HG03139 (cell line): ENCODE measurements at regions not wholly inside any gene's neighbourhood (a gene's known extent, or its start where the extent isn't known, plus 50 kb on each side); places are given as distances from the start of the nearest gene placed in this dataset.
"Not testable (repeated sequence)": the region's sequence is repeated elsewhere in the genome, so short reads cannot be mapped to it uniquely, and the experiment has no call there.

ENCODE experiments used
- ATAC-seq: cut with Tn5 transposase; IDR thresholded peaks from one replicate; pipeline ENCODE4 v1.9.1; 2021; ENCODE audit not compliant: unreplicated experiment

- no peak for ATAC-seq
Observed at GRCh38 chr2:36235882-36236281, 119.7 kb upstream of the CRIM1 start.

GRCh38 chr2:36235426-36235825, 120.2 kb upstream of the CRIM1 start:
- ATAC-seq: no peak

- no peak for ATAC-seq
Observed at GRCh38 chr2:36223259-36223658, 132.3 kb upstream of the CRIM1 start.

- no peak for ATAC-seq
Observed at GRCh38 chr2:36222485-36222884, 133.1 kb upstream of the CRIM1 start.

GRCh38 chr2:36214691-36215090, 140.9 kb upstream of the CRIM1 start:
- ATAC-seq: no peak

GRCh38 chr2:36203366-36203765, 152.2 kb upstream of the CRIM1 start:
- ATAC-seq: no peak

- ATAC-seq: no peak
Observed at GRCh38 chr2:36197181-36197971, 158.2 kb upstream of the CRIM1 start.

- no peak for ATAC-seq
Observed at GRCh38 chr2:36193680-36194079, 161.9 kb upstream of the CRIM1 start.

- no peak for ATAC-seq
Observed at GRCh38 chr2:36192983-36193382, 162.6 kb upstream of the CRIM1 start.

GRCh38 chr2:36190097-36190496, 165.5 kb upstream of the CRIM1 start:
- no peak for ATAC-seq

- no peak for ATAC-seq
Observed at GRCh38 chr2:36185624-36186023, 170.0 kb upstream of the CRIM1 start.

GRCh38 chr2:36184848-36185247, 170.7 kb upstream of the CRIM1 start:
- no peak for ATAC-seq

GRCh38 chr2:36180789-36181482, 174.6 kb upstream of the CRIM1 start:
- ATAC-seq: not testable (repeated sequence)

- not testable (repeated sequence) for ATAC-seq
Observed at GRCh38 chr2:36180293-36180692, 175.3 kb upstream of the CRIM1 start.

- ATAC-seq: not testable (repeated sequence)
Observed at GRCh38 chr2:36179668-36180269, 175.8 kb upstream of the CRIM1 start.

GRCh38 chr2:36178384-36178783, 177.2 kb upstream of the CRIM1 start:
- ATAC-seq: no peak

- ATAC-seq: no peak
Observed at GRCh38 chr2:36177282-36177681, 178.3 kb upstream of the CRIM1 start.

GRCh38 chr2:36174920-36175319, 180.7 kb upstream of the CRIM1 start:
- no peak for ATAC-seq

GRCh38 chr2:36173760-36174404, 181.7 kb upstream of the CRIM1 start:
- no peak for ATAC-seq

GRCh38 chr2:36172824-36173223, 182.8 kb upstream of the CRIM1 start:
- ATAC-seq: no peak

GRCh38 chr2:36170805-36171204, 184.8 kb upstream of the CRIM1 start:
- ATAC-seq: no peak

- no peak for ATAC-seq
Observed at GRCh38 chr2:36169843-36170242, 185.7 kb upstream of the CRIM1 start.
